ENCODE measurements at regions not wholly inside any gene's neighbourhood (a gene's known extent, or its start where the extent isn't known, plus 50 kb on each side); places are given as distances from the start of the nearest gene placed in this dataset.

DNA sequence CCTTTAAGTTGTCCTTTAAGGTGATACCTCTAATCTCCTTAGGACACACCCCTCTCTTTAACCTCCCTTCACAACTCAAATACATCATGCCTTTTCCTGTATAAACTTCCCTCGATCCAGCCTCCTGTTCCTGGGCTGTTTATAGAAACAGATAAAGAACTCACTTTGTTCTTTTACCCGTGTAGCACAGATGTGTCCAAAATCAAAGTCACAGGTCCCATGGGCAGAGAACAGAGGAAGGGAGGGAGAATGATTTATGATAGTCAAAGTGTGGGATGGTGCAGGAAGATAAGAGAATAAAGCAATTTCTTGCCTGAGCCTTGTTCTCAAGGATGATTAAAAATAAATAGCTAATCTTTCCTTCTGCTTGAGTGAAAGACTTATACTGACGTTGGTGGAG lies 50.3 kb upstream of the CABCOCO1 start:
- Histone ChIP-seq H3K27me3 (no peaks in the 10 kb centered on the region), H3K9me3 (no peaks in the 10 kb centered on the region), H3K36me3 (no peaks in the 10 kb centered on the region), H3K27ac (no peak overlapping the region), H3K4me3 (no peak overlapping the region), H3K4me1 (no peaks in the 10 kb centered on the region)
- intact Hi-C loops (cut with DNase I): no loop called here
- TF ChIP-seq, protein P1, sequence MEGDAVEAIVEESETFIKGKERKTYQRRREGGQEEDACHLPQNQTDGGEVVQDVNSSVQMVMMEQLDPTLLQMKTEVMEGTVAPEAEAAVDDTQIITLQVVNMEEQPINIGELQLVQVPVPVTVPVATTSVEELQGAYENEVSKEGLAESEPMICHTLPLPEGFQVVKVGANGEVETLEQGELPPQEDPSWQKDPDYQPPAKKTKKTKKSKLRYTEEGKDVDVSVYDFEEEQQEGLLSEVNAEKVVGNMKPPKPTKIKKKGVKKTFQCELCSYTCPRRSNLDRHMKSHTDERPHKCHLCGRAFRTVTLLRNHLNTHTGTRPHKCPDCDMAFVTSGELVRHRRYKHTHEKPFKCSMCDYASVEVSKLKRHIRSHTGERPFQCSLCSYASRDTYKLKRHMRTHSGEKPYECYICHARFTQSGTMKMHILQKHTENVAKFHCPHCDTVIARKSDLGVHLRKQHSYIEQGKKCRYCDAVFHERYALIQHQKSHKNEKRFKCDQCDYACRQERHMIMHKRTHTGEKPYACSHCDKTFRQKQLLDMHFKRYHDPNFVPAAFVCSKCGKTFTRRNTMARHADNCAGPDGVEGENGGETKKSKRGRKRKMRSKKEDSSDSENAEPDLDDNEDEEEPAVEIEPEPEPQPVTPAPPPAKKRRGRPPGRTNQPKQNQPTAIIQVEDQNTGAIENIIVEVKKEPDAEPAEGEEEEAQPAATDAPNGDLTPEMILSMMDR (IDR thresholded peaks at IDR 0.05): no peak
- no peak for ATAC-seq
- DNase-seq: no peak

DNA sequence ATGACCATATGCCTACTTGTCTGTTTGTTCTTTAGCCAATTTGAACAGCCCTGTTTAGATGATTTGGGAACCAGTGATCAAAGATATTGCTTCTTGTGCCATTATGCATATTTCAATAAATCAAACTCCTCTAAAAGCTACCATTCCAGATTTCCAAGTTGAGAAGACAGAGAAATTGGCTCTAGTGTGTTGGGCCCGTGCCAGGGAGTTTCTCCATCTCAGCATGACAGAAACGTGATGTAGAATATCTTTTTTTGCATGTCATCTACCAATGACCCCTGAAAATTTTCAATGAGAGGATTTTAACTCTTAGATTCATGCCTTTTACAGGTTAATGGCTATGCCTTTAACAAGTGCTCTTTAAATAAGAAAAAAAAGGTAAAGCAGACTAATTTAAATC lies 50.7 kb upstream of the CABCOCO1 start:
- TF ChIP-seq, protein P1 (IDR thresholded peaks at IDR 0.05): no peak
- DNase-seq: peak in 1 of 4 donors; percentile 18
- no peaks in the 10 kb centered on the region for H3K36me3 ChIP-seq
- no peak overlapping the region for H3K4me3 ChIP-seq
- H3K27me3 ChIP-seq: no peaks in the 10 kb centered on the region
- intact Hi-C loops (cut with DNase I): no loop called here
- H3K4me1 ChIP-seq: no peaks in the 10 kb centered on the region
- no peaks in the 10 kb centered on the region for H3K9me3 ChIP-seq
- H3K27ac ChIP-seq: no peak overlapping the region
- no peak for ATAC-seq

DNA sequence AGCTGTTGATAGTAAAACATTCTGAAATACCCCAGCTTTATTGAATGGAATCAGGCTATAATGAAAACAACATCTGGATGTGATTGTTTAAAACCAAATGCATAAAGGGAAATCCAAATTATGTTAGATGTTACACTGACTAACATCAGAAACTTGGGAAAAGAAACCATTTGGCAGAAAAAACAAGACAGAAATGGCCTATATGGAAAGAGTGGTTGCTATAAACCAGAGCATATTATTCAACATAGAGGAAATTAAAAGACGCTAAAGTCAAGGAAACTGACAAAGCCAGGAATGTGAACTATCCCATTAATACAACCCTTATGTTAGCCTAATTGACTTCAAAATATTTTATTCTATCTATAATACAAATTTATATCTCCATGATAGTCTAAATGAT lies 53.0 kb upstream of the CABCOCO1 start:
- H3K36me3 ChIP-seq: no peaks in the 10 kb centered on the region
- ATAC-seq: no peak
- H3K27me3 ChIP-seq: no peaks in the 10 kb centered on the region
- TF ChIP-seq, protein P1 (IDR thresholded peaks at IDR 0.05): no peak
- DNase-seq: no peak
- no peaks in the 10 kb centered on the region for H3K9me3 ChIP-seq
- intact Hi-C loops (cut with DNase I): no loop called here
- H3K27ac ChIP-seq: no peak overlapping the region
- no peaks in the 10 kb centered on the region for H3K4me1 ChIP-seq
- no peak overlapping the region for H3K4me3 ChIP-seq

DNA sequence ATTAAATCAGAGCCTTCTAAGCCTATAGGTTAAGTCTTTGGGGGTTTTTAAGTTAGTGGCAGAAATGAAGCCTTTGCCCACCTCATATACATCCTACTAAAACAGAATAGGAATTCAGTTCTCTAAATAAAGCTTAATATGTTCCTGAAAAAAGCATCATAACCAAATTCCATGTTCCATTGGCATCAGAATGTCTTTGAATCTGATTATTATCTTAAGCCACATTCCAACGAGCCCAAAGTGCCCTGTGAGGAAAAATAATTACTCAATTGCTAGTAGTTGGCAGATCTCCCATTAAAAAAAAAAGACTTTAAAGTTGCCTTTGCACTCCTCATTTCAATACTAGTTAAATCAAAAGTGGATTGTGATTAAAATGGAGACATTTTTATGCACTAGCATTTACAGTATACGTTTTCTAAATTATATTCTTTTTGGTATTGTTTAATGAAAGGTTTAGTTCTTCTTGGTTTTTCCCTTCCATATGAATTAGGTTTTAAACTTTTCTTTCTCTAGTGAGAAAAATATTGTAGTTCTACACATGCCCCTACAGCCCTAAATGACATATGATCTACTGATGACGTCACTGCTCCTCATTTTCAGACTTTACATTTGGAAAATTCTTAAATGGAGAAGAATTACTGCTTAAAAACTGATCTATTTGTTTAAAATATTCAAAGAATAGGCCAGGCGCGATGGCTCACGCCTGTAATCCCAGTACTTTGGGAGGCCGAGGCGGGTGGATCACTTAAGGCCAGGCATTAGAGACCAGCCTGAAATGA lies 54.3 kb upstream of the CABCOCO1 start:
- no peak for DNase-seq
- intact Hi-C loops (cut with DNase I): no loop called here
- Histone ChIP-seq H3K27me3 (no peaks in the 10 kb centered on the region), H3K4me1 (no peaks in the 10 kb centered on the region), H3K36me3 (no peaks in the 10 kb centered on the region), H3K27ac (no peak overlapping the region), H3K4me3 (no peak overlapping the region), H3K9me3 (no peaks in the 10 kb centered on the region)
- TF ChIP-seq, protein P1 (IDR thresholded peaks at IDR 0.05): no peak
- no peak for ATAC-seq

DNA sequence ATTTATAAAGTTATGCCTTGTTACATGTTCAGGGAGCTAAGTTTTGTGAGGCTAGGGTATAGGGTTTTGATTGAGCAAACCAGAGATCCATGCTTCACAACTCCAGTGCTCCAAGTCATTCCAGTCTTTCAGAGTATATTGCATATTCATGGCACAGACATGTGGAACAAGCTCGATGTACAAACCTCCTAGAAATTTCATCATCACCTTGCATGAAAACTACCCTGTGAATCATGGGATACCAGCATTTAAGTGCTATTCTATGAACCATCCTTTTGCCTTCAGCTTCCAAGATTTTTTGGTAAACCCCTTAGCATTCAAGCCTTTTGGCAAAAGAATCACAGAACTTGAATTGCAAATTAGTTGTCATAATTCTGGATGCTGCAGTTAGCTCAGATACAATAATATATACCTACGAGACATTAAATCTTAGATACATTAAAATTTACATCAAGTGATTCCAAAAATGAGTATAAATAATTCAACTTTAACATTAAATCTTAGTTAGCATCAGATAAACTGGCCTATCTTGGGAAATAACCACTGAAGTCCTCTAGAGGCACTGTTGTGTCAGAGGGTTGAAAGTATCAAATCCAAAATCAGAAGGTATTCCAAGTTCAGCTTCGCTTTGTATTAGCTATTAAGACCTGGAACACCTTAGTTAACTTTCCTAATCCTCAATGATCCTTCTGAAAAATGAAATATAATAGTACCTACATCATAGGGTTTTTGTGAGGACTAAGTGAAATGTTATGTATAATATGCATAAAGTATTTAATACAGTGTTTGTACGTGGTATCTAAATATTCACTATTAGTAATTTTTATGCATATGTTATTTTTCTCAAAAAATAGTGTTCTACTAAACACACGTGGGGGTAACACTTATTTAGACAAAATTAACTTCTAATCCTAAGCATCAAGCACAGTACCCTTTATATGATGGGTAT lies 55.5 kb upstream of the CABCOCO1 start:
- intact Hi-C loops (cut with DNase I): no loop called here
- TF ChIP-seq, protein P1 (IDR thresholded peaks at IDR 0.05): peak; percentile 16 to 31
- no peak overlapping the region for H3K27ac ChIP-seq
- no peaks in the 10 kb centered on the region for H3K9me3 ChIP-seq
- DNase-seq (no peak), ATAC-seq (no peak)
- no peaks in the 10 kb centered on the region for H3K36me3 ChIP-seq
- no peaks in the 10 kb centered on the region for H3K27me3 ChIP-seq
- no peaks in the 10 kb centered on the region for H3K4me1 ChIP-seq
- H3K4me3 ChIP-seq: no peak overlapping the region

Measured in left lung (tissue), 4 donors.